GM23338 (cell line): ENCODE measurements at regions not wholly inside any gene's neighbourhood (a gene's known extent, or its start where the extent isn't known, plus 50 kb on each side); places are given as distances from the start of the nearest gene placed in this dataset.

Source experiments
- ATAC-seq: fragments of 200-7000 bp; cut with Tn5 transposase; 3 replicates; pipeline ENCODE4 v1.9.1; 2020
- DNase-seq: peaks from one replicate; pipeline ENCODE4 v3.0.0-alpha.2; 2015; ENCODE audit warnings: low spot score
- H2AFZ ChIP-seq: fragments of 200-600 bp; sonication (generic); 2 replicates; pipeline ENCODE4 v1.8.0; 2016; ENCODE audit warnings: antibody characterized with exemption, mild to moderate bottlenecking, moderate library complexity
- H3F3A ChIP-seq: fragments of 200-600 bp; sonication (generic); replicated peaks from 2 replicates; pipeline ENCODE4 v1.8.0; 2017; ENCODE audit warnings: antibody characterized with exemption, mixed run types, low read depth
- H3K27ac ChIP-seq: fragments of 200-600 bp; sonication (generic); 2 replicates; pipeline ENCODE4 v1.6.1; 2016; ENCODE audit warnings: low read depth
- H3K27me3 ChIP-seq: fragments of 200-600 bp; sonication (generic); 2 replicates; pipeline ENCODE4 v1.8.0; 2016; ENCODE audit warnings: mild to moderate bottlenecking, mixed run types, moderate library complexity; ENCODE audit not compliant: insufficient read depth
- H3K36me3 ChIP-seq: fragments of 200-600 bp; sonication (generic); 2 replicates; pipeline ENCODE4 v1.8.0; 2016; ENCODE audit warnings: mild to moderate bottlenecking; ENCODE audit not compliant: insufficient read depth
- H3K4me1 ChIP-seq: fragments of 200-600 bp; sonication (generic); 2 replicates; pipeline ENCODE4 v1.8.0; 2016; ENCODE audit warnings: mild to moderate bottlenecking, moderate library complexity; ENCODE audit not compliant: insufficient read depth
- H3K4me2 ChIP-seq: fragments of 200-600 bp; sonication (generic); 2 replicates; pipeline ENCODE4 v1.7.1; 2017; ENCODE audit warnings: mixed run types
- H3K4me3 ChIP-seq: fragments of 200-600 bp; sonication (generic); 2 replicates; pipeline ENCODE4 v1.6.1; 2016; ENCODE audit warnings: mixed run types
- H3K79me2 ChIP-seq: fragments of 200-600 bp; sonication (generic); replicated peaks from 2 replicates; pipeline ENCODE4 v1.8.0; 2017; ENCODE audit warnings: mild to moderate bottlenecking; ENCODE audit not compliant: insufficient read depth
- H3K9me2 ChIP-seq: fragments of 200-600 bp; sonication (generic); 2 replicates; pipeline ENCODE4 v1.8.0; 2017; ENCODE audit not compliant: insufficient read depth
- H4K20me1 ChIP-seq: fragments of 200-600 bp; sonication (generic); replicated peaks from 2 replicates; pipeline ENCODE4 v1.8.0; 2017; ENCODE audit warnings: mild to moderate bottlenecking; ENCODE audit not compliant: insufficient read depth
- H3K27ac Mint-ChIP-seq: 2 replicates; pipeline ENCODE4 v1.8.0; 2020; ENCODE audit warnings: inconsistent platforms, mild to moderate bottlenecking, moderate library complexity, mixed read lengths
- H3K27me3 Mint-ChIP-seq: 3 replicates; pipeline ENCODE4 v1.8.0; 2022; ENCODE audit warnings: low read depth, mild to moderate bottlenecking, moderate library complexity, mixed read lengths, inconsistent platforms; ENCODE audit not compliant: insufficient read depth, poor library complexity
- H3K36me3 Mint-ChIP-seq: 3 replicates; pipeline ENCODE4 v1.8.0; 2021; ENCODE audit warnings: low read depth, mild to moderate bottlenecking, inconsistent platforms, moderate library complexity, mixed read lengths
- H3K4me1 Mint-ChIP-seq: 3 replicates; pipeline ENCODE4 v1.8.0; 2020; ENCODE audit warnings: mild to moderate bottlenecking, inconsistent platforms, mixed read lengths
- H3K4me3 Mint-ChIP-seq: 3 replicates; pipeline ENCODE4 v1.8.0; 2021; ENCODE audit warnings: moderate library complexity, mild to moderate bottlenecking, inconsistent platforms, mixed read lengths
- H3K9me3 Mint-ChIP-seq: 3 replicates; pipeline ENCODE4 v1.8.0; 2020; ENCODE audit warnings: moderate library complexity, mild to moderate bottlenecking, inconsistent platforms, mixed read lengths
- EZH2phosphoT487 ChIP-seq: fragments of 200-600 bp; sonication (generic); IDR thresholded peaks from one replicate; pipeline ENCODE4 v1.8.1; 2018; ENCODE audit warnings: antibody characterized with exemption; ENCODE audit not compliant: unreplicated experiment
- JUNB ChIP-seq: IDR thresholded peaks from one replicate; pipeline ENCODE4 v1.6.1; 2016; ENCODE audit warnings: antibody characterized with exemption; ENCODE audit not compliant: unreplicated experiment
- TF ChIP-seq, protein P1 (sequence below): fragments of 250-450 bp; sonication (Bioruptor Pico); IDR thresholded peaks from 2 replicates; pipeline ENCODE4 v1.5.0; 2020; ENCODE audit warnings: mild to moderate bottlenecking, moderate library complexity
- TF ChIP-seq, protein P2 (sequence below): IDR thresholded peaks from one replicate; pipeline ENCODE4 v1.6.1; 2018; ENCODE audit warnings: antibody characterized with exemption; ENCODE audit not compliant: unreplicated experiment
- TF ChIP-seq, protein P3 (sequence below): IDR thresholded peaks from 2 replicates; pipeline ENCODE4 v1.6.1; 2016; ENCODE audit warnings: antibody characterized with exemption

DNA sequence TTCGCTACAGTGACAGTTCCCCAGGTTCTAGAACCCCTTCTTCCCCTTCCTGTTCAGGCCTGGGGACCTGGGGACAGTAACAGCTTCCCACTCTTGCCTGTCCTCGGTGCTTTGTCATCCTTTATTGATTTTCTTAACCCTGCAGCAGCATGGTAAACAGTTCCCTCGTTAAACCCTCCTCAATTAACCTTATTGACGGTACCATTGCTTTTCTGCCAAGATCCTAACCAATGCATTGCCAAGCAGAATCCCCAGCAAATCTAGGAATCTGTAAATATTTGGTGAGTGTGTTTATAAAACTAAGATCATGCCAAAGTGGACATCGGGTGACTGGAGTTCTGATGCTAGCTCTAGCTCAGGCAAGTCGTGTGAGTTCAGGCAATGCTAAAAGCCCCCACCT, 99.6 kb upstream of the KAZN start (continued):
- TF ChIP-seq, protein P1, sequence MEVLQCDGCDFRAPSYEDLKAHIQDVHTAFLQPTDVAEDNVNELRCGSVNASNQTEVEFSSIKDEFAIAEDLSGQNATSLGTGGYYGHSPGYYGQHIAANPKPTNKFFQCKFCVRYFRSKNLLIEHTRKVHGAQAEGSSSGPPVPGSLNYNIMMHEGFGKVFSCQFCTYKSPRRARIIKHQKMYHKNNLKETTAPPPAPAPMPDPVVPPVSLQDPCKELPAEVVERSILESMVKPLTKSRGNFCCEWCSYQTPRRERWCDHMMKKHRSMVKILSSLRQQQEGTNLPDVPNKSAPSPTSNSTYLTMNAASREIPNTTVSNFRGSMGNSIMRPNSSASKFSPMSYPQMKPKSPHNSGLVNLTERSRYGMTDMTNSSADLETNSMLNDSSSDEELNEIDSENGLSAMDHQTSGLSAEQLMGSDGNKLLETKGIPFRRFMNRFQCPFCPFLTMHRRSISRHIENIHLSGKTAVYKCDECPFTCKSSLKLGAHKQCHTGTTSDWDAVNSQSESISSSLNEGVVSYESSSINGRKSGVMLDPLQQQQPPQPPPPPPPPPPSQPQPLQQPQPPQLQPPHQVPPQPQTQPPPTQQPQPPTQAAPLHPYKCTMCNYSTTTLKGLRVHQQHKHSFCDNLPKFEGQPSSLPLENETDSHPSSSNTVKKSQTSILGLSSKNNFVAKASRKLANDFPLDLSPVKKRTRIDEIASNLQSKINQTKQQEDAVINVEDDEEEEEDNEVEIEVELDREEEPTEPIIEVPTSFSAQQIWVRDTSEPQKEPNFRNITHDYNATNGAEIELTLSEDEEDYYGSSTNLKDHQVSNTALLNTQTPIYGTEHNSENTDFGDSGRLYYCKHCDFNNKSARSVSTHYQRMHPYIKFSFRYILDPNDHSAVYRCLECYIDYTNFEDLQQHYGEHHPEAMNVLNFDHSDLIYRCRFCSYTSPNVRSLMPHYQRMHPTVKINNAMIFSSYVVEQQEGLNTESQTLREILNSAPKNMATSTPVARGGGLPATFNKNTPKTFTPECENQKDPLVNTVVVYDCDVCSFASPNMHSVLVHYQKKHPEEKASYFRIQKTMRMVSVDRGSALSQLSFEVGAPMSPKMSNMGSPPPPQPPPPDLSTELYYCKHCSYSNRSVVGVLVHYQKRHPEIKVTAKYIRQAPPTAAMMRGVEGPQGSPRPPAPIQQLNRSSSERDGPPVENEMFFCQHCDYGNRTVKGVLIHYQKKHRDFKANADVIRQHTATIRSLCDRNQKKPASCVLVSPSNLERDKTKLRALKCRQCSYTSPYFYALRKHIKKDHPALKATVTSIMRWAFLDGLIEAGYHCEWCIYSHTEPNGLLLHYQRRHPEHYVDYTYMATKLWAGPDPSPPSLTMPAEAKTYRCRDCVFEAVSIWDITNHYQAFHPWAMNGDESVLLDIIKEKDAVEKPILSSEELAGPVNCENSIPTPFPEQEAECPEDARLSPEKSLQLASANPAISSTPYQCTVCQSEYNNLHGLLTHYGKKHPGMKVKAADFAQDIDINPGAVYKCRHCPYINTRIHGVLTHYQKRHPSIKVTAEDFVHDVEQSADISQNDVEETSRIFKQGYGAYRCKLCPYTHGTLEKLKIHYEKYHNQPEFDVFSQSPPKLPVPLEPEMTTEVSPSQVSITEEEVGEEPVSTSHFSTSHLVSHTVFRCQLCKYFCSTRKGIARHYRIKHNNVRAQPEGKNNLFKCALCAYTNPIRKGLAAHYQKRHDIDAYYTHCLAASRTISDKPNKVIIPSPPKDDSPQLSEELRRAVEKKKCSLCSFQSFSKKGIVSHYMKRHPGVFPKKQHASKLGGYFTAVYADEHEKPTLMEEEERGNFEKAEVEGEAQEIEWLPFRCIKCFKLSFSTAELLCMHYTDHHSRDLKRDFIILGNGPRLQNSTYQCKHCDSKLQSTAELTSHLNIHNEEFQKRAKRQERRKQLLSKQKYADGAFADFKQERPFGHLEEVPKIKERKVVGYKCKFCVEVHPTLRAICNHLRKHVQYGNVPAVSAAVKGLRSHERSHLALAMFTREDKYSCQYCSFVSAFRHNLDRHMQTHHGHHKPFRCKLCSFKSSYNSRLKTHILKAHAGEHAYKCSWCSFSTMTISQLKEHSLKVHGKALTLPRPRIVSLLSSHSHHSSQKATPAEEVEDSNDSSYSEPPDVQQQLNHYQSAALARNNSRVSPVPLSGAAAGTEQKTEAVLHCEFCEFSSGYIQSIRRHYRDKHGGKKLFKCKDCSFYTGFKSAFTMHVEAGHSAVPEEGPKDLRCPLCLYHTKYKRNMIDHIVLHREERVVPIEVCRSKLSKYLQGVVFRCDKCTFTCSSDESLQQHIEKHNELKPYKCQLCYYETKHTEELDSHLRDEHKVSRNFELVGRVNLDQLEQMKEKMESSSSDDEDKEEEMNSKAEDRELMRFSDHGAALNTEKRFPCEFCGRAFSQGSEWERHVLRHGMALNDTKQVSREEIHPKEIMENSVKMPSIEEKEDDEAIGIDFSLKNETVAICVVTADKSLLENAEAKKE (CRISPR knock-in tag): no peak
- TF ChIP-seq EZH2phosphoT487: no peak
- TF ChIP-seq, protein P2, sequence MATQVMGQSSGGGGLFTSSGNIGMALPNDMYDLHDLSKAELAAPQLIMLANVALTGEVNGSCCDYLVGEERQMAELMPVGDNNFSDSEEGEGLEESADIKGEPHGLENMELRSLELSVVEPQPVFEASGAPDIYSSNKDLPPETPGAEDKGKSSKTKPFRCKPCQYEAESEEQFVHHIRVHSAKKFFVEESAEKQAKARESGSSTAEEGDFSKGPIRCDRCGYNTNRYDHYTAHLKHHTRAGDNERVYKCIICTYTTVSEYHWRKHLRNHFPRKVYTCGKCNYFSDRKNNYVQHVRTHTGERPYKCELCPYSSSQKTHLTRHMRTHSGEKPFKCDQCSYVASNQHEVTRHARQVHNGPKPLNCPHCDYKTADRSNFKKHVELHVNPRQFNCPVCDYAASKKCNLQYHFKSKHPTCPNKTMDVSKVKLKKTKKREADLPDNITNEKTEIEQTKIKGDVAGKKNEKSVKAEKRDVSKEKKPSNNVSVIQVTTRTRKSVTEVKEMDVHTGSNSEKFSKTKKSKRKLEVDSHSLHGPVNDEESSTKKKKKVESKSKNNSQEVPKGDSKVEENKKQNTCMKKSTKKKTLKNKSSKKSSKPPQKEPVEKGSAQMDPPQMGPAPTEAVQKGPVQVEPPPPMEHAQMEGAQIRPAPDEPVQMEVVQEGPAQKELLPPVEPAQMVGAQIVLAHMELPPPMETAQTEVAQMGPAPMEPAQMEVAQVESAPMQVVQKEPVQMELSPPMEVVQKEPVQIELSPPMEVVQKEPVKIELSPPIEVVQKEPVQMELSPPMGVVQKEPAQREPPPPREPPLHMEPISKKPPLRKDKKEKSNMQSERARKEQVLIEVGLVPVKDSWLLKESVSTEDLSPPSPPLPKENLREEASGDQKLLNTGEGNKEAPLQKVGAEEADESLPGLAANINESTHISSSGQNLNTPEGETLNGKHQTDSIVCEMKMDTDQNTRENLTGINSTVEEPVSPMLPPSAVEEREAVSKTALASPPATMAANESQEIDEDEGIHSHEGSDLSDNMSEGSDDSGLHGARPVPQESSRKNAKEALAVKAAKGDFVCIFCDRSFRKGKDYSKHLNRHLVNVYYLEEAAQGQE: no peak

DNA sequence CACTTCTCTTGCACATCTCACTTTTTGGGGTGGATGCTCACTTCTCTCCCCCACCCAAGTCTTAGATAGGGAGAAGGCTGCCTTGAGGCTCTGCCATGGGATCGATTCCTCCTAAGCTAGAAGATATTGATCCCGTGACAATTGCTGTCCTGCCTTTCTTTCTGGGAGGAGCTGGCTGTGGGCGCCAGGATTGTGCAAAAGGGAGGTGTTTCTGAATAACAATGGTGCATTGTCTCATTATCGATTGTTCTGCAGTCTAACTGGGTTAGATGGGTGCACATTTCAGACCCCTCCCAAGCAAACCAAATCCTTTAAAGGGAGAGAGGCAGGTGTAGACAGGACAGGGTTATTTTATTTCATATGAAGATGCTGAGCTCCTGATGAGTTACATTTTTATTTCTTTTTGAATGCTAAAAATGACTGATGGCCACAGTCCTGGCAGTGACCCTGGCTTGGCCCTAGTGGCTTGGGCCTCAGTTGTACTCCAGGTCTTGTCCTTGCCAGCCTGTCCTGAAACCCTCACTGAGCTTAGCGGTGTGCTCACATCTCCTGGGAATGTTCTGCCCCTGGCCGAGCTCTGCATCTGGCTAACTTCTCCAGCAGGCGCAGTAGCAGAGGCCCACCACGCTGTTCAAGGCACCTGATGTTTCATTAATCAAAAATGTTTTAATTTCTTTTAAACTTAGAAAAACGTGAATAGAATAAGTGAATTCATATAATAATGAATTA, 99.0 kb upstream of the KAZN start:
- no peak for ATAC-seq

More for the DNA sequence above, 99.0 kb upstream of the KAZN start:
- TF ChIP-seq JUNB: no peak
- TF ChIP-seq, protein P2: no peak
- TF ChIP-seq, protein P3, sequence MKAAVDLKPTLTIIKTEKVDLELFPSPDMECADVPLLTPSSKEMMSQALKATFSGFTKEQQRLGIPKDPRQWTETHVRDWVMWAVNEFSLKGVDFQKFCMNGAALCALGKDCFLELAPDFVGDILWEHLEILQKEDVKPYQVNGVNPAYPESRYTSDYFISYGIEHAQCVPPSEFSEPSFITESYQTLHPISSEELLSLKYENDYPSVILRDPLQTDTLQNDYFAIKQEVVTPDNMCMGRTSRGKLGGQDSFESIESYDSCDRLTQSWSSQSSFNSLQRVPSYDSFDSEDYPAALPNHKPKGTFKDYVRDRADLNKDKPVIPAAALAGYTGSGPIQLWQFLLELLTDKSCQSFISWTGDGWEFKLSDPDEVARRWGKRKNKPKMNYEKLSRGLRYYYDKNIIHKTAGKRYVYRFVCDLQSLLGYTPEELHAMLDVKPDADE: no peak
- Histone ChIP-seq H3K4me1 (no peaks in the 10 kb centered on the region), H3K27me3 (no peaks in the 10 kb centered on the region), H4K20me1 (no peaks in the 10 kb centered on the region), H3K79me2 (no peaks in the 10 kb centered on the region), H3K9me2 (peaks cover 5% of the 10 kb centered on the region; the same call in 1 of the 2 replicates), H2AFZ (peak overlapping the region; percentile 10; the same call in 1 of the 2 replicates), H3K4me2 (no peak overlapping the region), H3K4me3 (no peak overlapping the region), H3K36me3 (no peaks in the 10 kb centered on the region), H3F3A (no peaks in the 10 kb centered on the region), H3K27ac (no peak overlapping the region)
- DNase-seq: no peak
- Mint-ChIP-seq H3K4me1 (peaks cover 13% of the 10 kb centered on the region; the same call in 2 of the 3 replicates), H3K9me3 (no peaks in the 10 kb centered on the region), H3K36me3 (no peaks in the 10 kb centered on the region), H3K27me3 (no peaks in the 10 kb centered on the region), H3K4me3 (no peak overlapping the region), H3K27ac (no peak overlapping the region)
